ENCODE measurements at regions not wholly inside any gene's neighbourhood (a gene's known extent, or its start where the extent isn't known, plus 50 kb on each side); places are given as distances from the start of the nearest gene placed in this dataset.

GRCh38 chr4:4746444-4746843 is 113.0 kb upstream of the MSX1 start:
- DNase-seq (ENCODE audit: low read depth in 2 of 2), result no peak

- DNase-seq (ENCODE audit: low read depth in 2 of 2), result no peak
Measured at GRCh38 chr4:4740071-4740470, 119.4 kb upstream of the MSX1 start.

- DNase-seq (ENCODE audit: low read depth in 2 of 2), result no peak
Measured at GRCh38 chr4:4735870-4736269, 123.6 kb upstream of the MSX1 start.

- no peak for DNase-seq (ENCODE audit: low read depth in 2 of 2)
Measured at GRCh38 chr4:4735136-4735750, 124.2 kb upstream of the MSX1 start.

- no peak for DNase-seq (ENCODE audit: low read depth in 2 of 2)
Measured at GRCh38 chr4:4734425-4734824, 125.0 kb upstream of the MSX1 start.

- no peak for DNase-seq (ENCODE audit: low read depth in 2 of 2)
Measured at GRCh38 chr4:4733663-4734062, 125.8 kb upstream of the MSX1 start.

GRCh38 chr4:4730249-4730648 is 129.2 kb upstream of the MSX1 start:
- DNase-seq (ENCODE audit: low read depth in 2 of 2), result no peak

GRCh38 chr4:4729206-4729605 is 130.3 kb upstream of the MSX1 start:
- DNase-seq (ENCODE audit: low read depth in 2 of 2), result no peak

- DNase-seq (ENCODE audit: low read depth in 2 of 2), result no peak
Measured at GRCh38 chr4:4727536-4727935, 131.9 kb upstream of the MSX1 start.

GRCh38 chr4:4726051-4726450 is 133.4 kb upstream of the MSX1 start:
- DNase-seq (ENCODE audit: low read depth in 2 of 2), result no peak

GRCh38 chr4:4724321-4724720 is 135.1 kb upstream of the MSX1 start:
- no peak for DNase-seq (ENCODE audit: low read depth in 2 of 2)

GRCh38 chr4:4721636-4722035 is 137.8 kb upstream of the MSX1 start:
- DNase-seq (ENCODE audit: low read depth in 2 of 2), result no peak

GRCh38 chr4:4720646-4721045 is 138.8 kb upstream of the MSX1 start:
- no peak for DNase-seq (ENCODE audit: low read depth in 2 of 2)

- DNase-seq (ENCODE audit: low read depth in 2 of 2), result no peak
Measured at GRCh38 chr4:4719436-4719835, 140.0 kb upstream of the MSX1 start.

- DNase-seq (ENCODE audit: low read depth in 2 of 2), result no peak
Measured at GRCh38 chr4:4717692-4718091, 141.8 kb upstream of the MSX1 start.

GRCh38 chr4:4714331-4714730 is 145.1 kb upstream of the MSX1 start:
- DNase-seq (ENCODE audit: low read depth in 2 of 2), result no peak

- no peak for DNase-seq (ENCODE audit: low read depth in 2 of 2)
Measured at GRCh38 chr4:4712800-4713528, 146.5 kb upstream of the MSX1 start.

GRCh38 chr4:4711902-4712301 is 147.6 kb upstream of the MSX1 start:
- DNase-seq (ENCODE audit: low read depth in 2 of 2), result no peak

- DNase-seq (ENCODE audit: low read depth in 2 of 2), result no peak
Measured at GRCh38 chr4:4709736-4710135, 149.7 kb upstream of the MSX1 start.

- no peak for DNase-seq (ENCODE audit: low read depth in 2 of 2)
Measured at GRCh38 chr4:4704267-4704666, 155.2 kb upstream of the MSX1 start.

GRCh38 chr4:4697584-4697983 is 155.7 kb upstream of the STX18 start:
- no peak for DNase-seq (ENCODE audit: low read depth in 2 of 2)

GRCh38 chr4:4696530-4696929 is 154.7 kb upstream of the STX18 start:
- no peak for DNase-seq (ENCODE audit: low read depth in 2 of 2)

- DNase-seq (ENCODE audit: low read depth in 2 of 2), result no peak
Measured at GRCh38 chr4:4695497-4695896, 153.6 kb upstream of the STX18 start.

GRCh38 chr4:4694827-4695226 is 153.0 kb upstream of the STX18 start:
- no peak for DNase-seq (ENCODE audit: low read depth in 2 of 2)

Data from stimulated activated CD4-positive, alpha-beta T cell treated with anti-CD3 and anti-CD28 coated beads, Interleukin-12 subunit alpha, Interleukin-12 subunit beta, amount 100 ng/mL, for 24 hours (primary cell).